GM10266 (cell line): ENCODE measurements at regions not wholly inside any gene's neighbourhood (a gene's known extent, or its start where the extent isn't known, plus 50 kb on each side); places are given as distances from the start of the nearest gene placed in this dataset.

Source experiments
- DNase-seq: peaks from one replicate; pipeline ENCODE4 v3.0.0; 2012; ENCODE audit errors: extremely low spot score
- TF ChIP-seq, protein P1 (sequence below): IDR thresholded peaks from 2 replicates; pipeline ENCODE4 v1.5.1; 2012; ENCODE audit warnings: mild to moderate bottlenecking, low read depth; ENCODE audit not compliant: control insufficient read depth, insufficient read depth; ENCODE audit errors: missing control alignments

GRCh38 chr16:65301029-65301428 is 179.2 kb upstream of the CDH11 start:
- TF ChIP-seq, protein P1, sequence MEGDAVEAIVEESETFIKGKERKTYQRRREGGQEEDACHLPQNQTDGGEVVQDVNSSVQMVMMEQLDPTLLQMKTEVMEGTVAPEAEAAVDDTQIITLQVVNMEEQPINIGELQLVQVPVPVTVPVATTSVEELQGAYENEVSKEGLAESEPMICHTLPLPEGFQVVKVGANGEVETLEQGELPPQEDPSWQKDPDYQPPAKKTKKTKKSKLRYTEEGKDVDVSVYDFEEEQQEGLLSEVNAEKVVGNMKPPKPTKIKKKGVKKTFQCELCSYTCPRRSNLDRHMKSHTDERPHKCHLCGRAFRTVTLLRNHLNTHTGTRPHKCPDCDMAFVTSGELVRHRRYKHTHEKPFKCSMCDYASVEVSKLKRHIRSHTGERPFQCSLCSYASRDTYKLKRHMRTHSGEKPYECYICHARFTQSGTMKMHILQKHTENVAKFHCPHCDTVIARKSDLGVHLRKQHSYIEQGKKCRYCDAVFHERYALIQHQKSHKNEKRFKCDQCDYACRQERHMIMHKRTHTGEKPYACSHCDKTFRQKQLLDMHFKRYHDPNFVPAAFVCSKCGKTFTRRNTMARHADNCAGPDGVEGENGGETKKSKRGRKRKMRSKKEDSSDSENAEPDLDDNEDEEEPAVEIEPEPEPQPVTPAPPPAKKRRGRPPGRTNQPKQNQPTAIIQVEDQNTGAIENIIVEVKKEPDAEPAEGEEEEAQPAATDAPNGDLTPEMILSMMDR, result no peak

GRCh38 chr16:65297453-65297852 is 175.6 kb upstream of the CDH11 start:
- no peak for DNase-seq
- TF ChIP-seq, protein P1, result no peak

More at GRCh38 chr16:65301029-65301428, 179.2 kb upstream of the CDH11 start:
- DNase-seq, result no peak

GRCh38 chr16:65295527-65295926 is 173.7 kb upstream of the CDH11 start:
- TF ChIP-seq, protein P1, result no peak

GRCh38 chr16:65294708-65295107 is 172.8 kb upstream of the CDH11 start:
- TF ChIP-seq, protein P1, result no peak

More at GRCh38 chr16:65295527-65295926, 173.7 kb upstream of the CDH11 start:
- DNase-seq, result no peak

DNA sequence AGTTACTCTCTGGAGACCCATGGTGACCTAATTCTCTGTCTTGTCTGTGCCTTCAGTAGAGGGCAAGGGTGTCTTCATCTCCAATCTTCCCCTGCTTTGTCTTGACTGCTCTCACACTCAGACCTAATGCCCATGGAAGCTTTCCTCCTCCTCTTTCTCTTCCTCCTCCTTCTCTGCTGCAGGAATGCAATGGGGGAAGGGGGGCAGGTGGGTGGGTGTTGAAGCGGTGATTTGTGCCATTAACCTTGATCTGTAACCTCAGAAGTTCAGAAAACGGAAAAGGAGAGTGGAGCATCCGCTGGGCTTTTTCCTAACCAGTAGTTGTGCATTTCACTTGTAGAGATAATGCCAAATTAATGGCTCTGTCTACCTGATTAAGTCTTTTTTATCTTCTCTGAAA is 172.3 kb upstream of the CDH11 start:
- no peak for DNase-seq
- TF ChIP-seq, protein P1, result no peak

More at GRCh38 chr16:65294708-65295107, 172.8 kb upstream of the CDH11 start:
- DNase-seq, result no peak

GRCh38 chr16:65289022-65289421 is 167.2 kb upstream of the CDH11 start:
- DNase-seq, result no peak
- TF ChIP-seq, protein P1, result no peak

- DNase-seq, result no peak
- TF ChIP-seq, protein P1, result no peak
These were observed 165.4 kb upstream of the CDH11 start for GRCh38 chr16:65287307-65287706.
